Keratinocyte (primary cell): ENCODE measurements at regions not wholly inside any gene's neighbourhood (a gene's known extent, or its start where the extent isn't known, plus 50 kb on each side); places are given as distances from the start of the nearest gene placed in this dataset.

Experiments
- DNase-seq: peaks from one replicate; pipeline ENCODE4 v3.0.0-alpha.2; 2011; ENCODE audit warnings: low read depth, missing footprints, low spot score
- FAIRE-seq: peaks from 2 replicates; lab custom pipeline; 2011; peaks lifted over from hg19 to GRCh38; lab: Jason Lieb, UNC
- H2AFZ ChIP-seq: 2 replicates; pipeline ENCODE4 v1.6.0; 2012; ENCODE audit warnings: low read length, control low read depth, inconsistent platforms; ENCODE audit not compliant: control insufficient read depth
- H3K27ac ChIP-seq: 2 replicates; pipeline ENCODE4 v1.5.1; 2011; ENCODE audit warnings: low read length; ENCODE audit not compliant: control insufficient read depth, insufficient read depth
- H3K27me3 ChIP-seq: 3 replicates; pipeline ENCODE4 v1.6.0; 2011; ENCODE audit warnings: low read length; ENCODE audit not compliant: control insufficient read depth, insufficient read depth; ENCODE audit errors: extremely low read depth
- H3K36me3 ChIP-seq, 2 experiments: 2 replicates in 1 of 2; 3 replicates in 1 of 2; pipeline ENCODE4 v1.5.1; 2011; ENCODE audit warnings: low read length in 2 of 2, mild to moderate bottlenecking in 1 of 2; ENCODE audit not compliant: control insufficient read depth in 2 of 2, insufficient read depth in 2 of 2; ENCODE audit errors: extremely low read depth in 1 of 2
- H3K4me1 ChIP-seq: 3 replicates; pipeline ENCODE4 v1.5.1; 2011; ENCODE audit warnings: low read length; ENCODE audit not compliant: control insufficient read depth, insufficient read depth; ENCODE audit errors: extremely low read depth
- H3K4me2 ChIP-seq: 3 replicates; pipeline ENCODE4 v1.6.0; 2011; ENCODE audit warnings: low read depth, low read length; ENCODE audit not compliant: control insufficient read depth, insufficient read depth; ENCODE audit errors: extremely low read depth
- H3K4me3 ChIP-seq, 3 experiments: fragments of 200-600 bp in 1 of 3; sonication (generic) in 1 of 3; 2 replicates in 2 of 3; 3 replicates in 1 of 3; pipeline ENCODE4 v1.5.1; 2011 to 2016; ENCODE audit warnings: low read length in 3 of 3, mild to moderate bottlenecking in 3 of 3, control low read depth in 2 of 3, inconsistent platforms in 1 of 3, low read depth in 1 of 3, mixed read lengths in 1 of 3, mixed run types in 1 of 3, moderate library complexity in 1 of 3; ENCODE audit not compliant: control insufficient read depth in 2 of 3, insufficient read depth in 2 of 3; ENCODE audit errors: extremely low read depth in 1 of 3
- H3K79me2 ChIP-seq: 2 replicates; pipeline ENCODE4 v1.6.0; 2012; ENCODE audit warnings: low read length; ENCODE audit not compliant: control insufficient read depth, insufficient read depth
- H3K9ac ChIP-seq: 3 replicates; pipeline ENCODE4 v1.6.0; 2011; ENCODE audit warnings: low read length; ENCODE audit not compliant: control insufficient read depth, insufficient read depth; ENCODE audit errors: extremely low read depth
- H3K9me1 ChIP-seq: 3 replicates; pipeline ENCODE4 v1.6.0; 2011; ENCODE audit warnings: low read length; ENCODE audit not compliant: control insufficient read depth, insufficient read depth; ENCODE audit errors: extremely low read depth
- H3K9me3 ChIP-seq: 2 replicates; pipeline ENCODE4 v1.5.1; 2012; ENCODE audit warnings: low read depth, low read length; ENCODE audit not compliant: control insufficient read depth
- H4K20me1 ChIP-seq: 3 replicates; pipeline ENCODE4 v1.6.0; 2011; ENCODE audit warnings: low read length; ENCODE audit not compliant: control insufficient read depth, insufficient read depth; ENCODE audit errors: extremely low read depth
- EZH2 ChIP-seq: IDR thresholded peaks from one replicate; pipeline ENCODE4 v1.6.1; 2012; ENCODE audit warnings: inconsistent platforms, mild to moderate bottlenecking, low read length, moderate library complexity
- dilution Hi-C: fragments of 300-500 bp; cut with MboI; formaldehyde crosslinking; loops from one replicate; pipeline ENCODE4 v1.7.0; 2020; ENCODE audit warnings: low sequenced_read_pairs; ENCODE audit not compliant: extremely low pct_ligation_motif_present
- TF ChIP-seq, protein P1 (sequence below), 3 experiments: IDR thresholded peaks in 1 of 3; conservative IDR thresholded peaks in 1 of 3; optimal IDR thresholded peaks in 1 of 3; 2 replicates in 2 of 3; 3 replicates in 1 of 3; pipeline versions ENCODE3 to v1.5.1; 2011; ENCODE audit warnings: low read length in 3 of 3, mild to moderate bottlenecking in 3 of 3, moderate library complexity in 2 of 3, control low read depth in 1 of 3, inconsistent platforms in 1 of 3; ENCODE audit not compliant: insufficient read depth in 2 of 3; ENCODE audit errors: extremely low read depth in 1 of 3

- no peaks in the 10 kb centered on the region for H3K36me3 ChIP-seq
- peaks cover 2% of the 10 kb centered on the region for H3K4me1 ChIP-seq
- H3K4me3 ChIP-seq = no peak overlapping the region
- no peak overlapping the region for H3K4me2 ChIP-seq
- DNase-seq (no peak), FAIRE-seq (no peak)
- no peaks in the 10 kb centered on the region for H4K20me1 ChIP-seq
- no peaks in the 10 kb centered on the region for H3K9me1 ChIP-seq
- TF ChIP-seq EZH2 = no peak
- H3K79me2 ChIP-seq = no peaks in the 10 kb centered on the region
- no peak overlapping the region for H3K9ac ChIP-seq
- H3K9me3 ChIP-seq = no peaks in the 10 kb centered on the region
- H3K27me3 ChIP-seq = no peaks in the 10 kb centered on the region
- H2AFZ ChIP-seq = no peak overlapping the region
- dilution Hi-C loops = no loop called here
- H3K27ac ChIP-seq = no peak overlapping the region
Observed at GRCh38 chr5:124935065-124935464, 188.6 kb upstream of the ZNF608 start.

DNA sequence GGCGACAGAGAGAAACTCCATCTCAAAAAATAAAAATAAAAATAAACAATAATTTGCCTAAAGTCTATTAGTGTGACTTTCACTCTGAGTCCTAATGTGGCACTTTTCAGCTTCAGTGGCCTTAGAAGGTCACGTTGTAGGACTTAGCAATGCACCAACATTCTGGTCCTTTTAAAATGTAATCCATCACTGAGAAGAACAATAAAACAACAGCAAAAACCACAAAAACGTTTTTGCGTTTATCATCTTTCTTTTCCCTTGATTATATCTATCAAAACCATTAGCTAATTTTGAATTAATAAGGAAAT is 190.1 kb upstream of the ZNF608 start:
- no peaks in the 10 kb centered on the region for H4K20me1 ChIP-seq
- H3K4me2 ChIP-seq = no peak overlapping the region
- H3K9ac ChIP-seq = no peak overlapping the region
- H3K4me1 ChIP-seq = peaks cover 2% of the 10 kb centered on the region
- no peak for DNase-seq
- H3K79me2 ChIP-seq = no peaks in the 10 kb centered on the region
- dilution Hi-C loops = no loop called here
- no peak for TF ChIP-seq EZH2
- TF ChIP-seq, protein P1, sequence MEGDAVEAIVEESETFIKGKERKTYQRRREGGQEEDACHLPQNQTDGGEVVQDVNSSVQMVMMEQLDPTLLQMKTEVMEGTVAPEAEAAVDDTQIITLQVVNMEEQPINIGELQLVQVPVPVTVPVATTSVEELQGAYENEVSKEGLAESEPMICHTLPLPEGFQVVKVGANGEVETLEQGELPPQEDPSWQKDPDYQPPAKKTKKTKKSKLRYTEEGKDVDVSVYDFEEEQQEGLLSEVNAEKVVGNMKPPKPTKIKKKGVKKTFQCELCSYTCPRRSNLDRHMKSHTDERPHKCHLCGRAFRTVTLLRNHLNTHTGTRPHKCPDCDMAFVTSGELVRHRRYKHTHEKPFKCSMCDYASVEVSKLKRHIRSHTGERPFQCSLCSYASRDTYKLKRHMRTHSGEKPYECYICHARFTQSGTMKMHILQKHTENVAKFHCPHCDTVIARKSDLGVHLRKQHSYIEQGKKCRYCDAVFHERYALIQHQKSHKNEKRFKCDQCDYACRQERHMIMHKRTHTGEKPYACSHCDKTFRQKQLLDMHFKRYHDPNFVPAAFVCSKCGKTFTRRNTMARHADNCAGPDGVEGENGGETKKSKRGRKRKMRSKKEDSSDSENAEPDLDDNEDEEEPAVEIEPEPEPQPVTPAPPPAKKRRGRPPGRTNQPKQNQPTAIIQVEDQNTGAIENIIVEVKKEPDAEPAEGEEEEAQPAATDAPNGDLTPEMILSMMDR (optimal IDR thresholded peaks at IDR 0.05 in 1 of 3, IDR thresholded peaks at IDR 0.05 in 1 of 3, conservative IDR thresholded peaks at IDR 0.05 in 1 of 3; ENCODE audit: extremely low read depth in 1 of 3, insufficient read depth in 2 of 3, low read length in 3 of 3) = no peak
- H3K9me1 ChIP-seq = no peaks in the 10 kb centered on the region
- no peak overlapping the region for H3K4me3 ChIP-seq
- peak overlapping the region; percentile 31 for H3K27ac ChIP-seq
- no peaks in the 10 kb centered on the region for H3K9me3 ChIP-seq
- no peaks in the 10 kb centered on the region for H3K27me3 ChIP-seq
- FAIRE-seq = no peak
- H2AFZ ChIP-seq = no peak overlapping the region
- no peaks in the 10 kb centered on the region for H3K36me3 ChIP-seq
